Astrocyte (in vitro differentiated cells and primary cell): ENCODE measurements at regions not wholly inside any gene's neighbourhood (a gene's known extent, or its start where the extent isn't known, plus 50 kb on each side); places are given as distances from the start of the nearest gene placed in this dataset.

Source experiments
- CTCF ChIP-seq: IDR thresholded peaks from 2 replicates; pipeline ENCODE4 v1.5.1; 2011; ENCODE audit warnings: low read depth, mild to moderate bottlenecking, inconsistent platforms, low read length, moderate library complexity; ENCODE audit not compliant: insufficient read depth
- EZH2 ChIP-seq: IDR thresholded peaks from 2 replicates; pipeline ENCODE4 v1.6.1; 2012; ENCODE audit warnings: mild to moderate bottlenecking, low read length, inconsistent platforms; ENCODE audit not compliant: insufficient read depth

DNA sequence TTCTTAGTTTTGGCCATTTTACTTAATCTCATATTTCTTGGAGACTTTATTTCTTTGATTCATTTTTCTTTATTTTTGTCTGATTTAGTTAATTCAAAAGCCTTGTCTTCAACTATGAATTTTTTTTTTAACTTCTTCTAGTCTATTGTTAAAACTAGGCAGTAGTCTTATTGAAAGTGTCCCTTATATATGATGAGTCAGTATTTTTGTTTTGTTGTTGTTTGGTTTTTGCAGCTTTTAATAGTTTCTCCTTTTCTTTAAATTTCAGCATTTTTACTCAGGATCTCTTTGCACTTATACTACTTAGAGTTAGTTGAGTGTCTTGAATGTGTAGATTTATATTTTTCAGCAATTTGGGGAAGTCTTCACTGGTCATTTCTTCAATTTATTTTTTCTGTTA, 758.5 kb upstream of the CDH8 start:
- TF ChIP-seq CTCF (no peak), EZH2 (no peak)
